H1 (cell line): ENCODE measurements at regions not wholly inside any gene's neighbourhood (a gene's known extent, or its start where the extent isn't known, plus 50 kb on each side); places are given as distances from the start of the nearest gene placed in this dataset.

Experiments used
- CTCF ChIA-PET: fragments of 300-600 bp; sonication (Branson Sonifier 250); formaldehyde crosslinking; loops from one replicate; lab custom pipeline; 2021; ENCODE audit not compliant: partially characterized antibody; lab: Charles Lee
- POLR2A ChIA-PET: fragments of 300-600 bp; sonication (Branson Sonifier 250); formaldehyde crosslinking; loops from one replicate; lab custom pipeline; 2021; ENCODE audit warnings: inconsistent platforms; ENCODE audit not compliant: partially characterized antibody; lab: Charles Lee
- DNase-seq, 2 experiments: peaks; one replicate each; pipeline versions ENCODE4 v3.0.0 to v3.0.0-alpha.2; 2010 to 2022; ENCODE audit warnings: low spot score in 2 of 2, low read depth in 1 of 2, mixed read lengths in 1 of 2
- FAIRE-seq: peaks from 2 replicates; lab custom pipeline; 2011; peaks lifted over from hg19 to GRCh38; lab: Jason Lieb, UNC
- H2AFZ ChIP-seq: 2 replicates; pipeline ENCODE4 v1.8.1; 2012; ENCODE audit warnings: low read length, inconsistent platforms
- H2AK5ac ChIP-seq: 2 replicates; pipeline ENCODE4 v1.6.1; 2013; ENCODE audit warnings: low read depth, low read length
- H2BK120ac ChIP-seq: replicated peaks from 2 replicates; pipeline ENCODE3; 2013; ENCODE audit warnings: low read depth, low read length, inconsistent platforms
- H2BK12ac ChIP-seq: 2 replicates; pipeline ENCODE4 v1.6.1; 2013; ENCODE audit warnings: low read depth, low read length
- H2BK15ac ChIP-seq: 2 replicates; pipeline ENCODE4 v1.6.1; 2013; ENCODE audit warnings: low read length
- H2BK20ac ChIP-seq: 2 replicates; pipeline ENCODE4 v1.6.1; 2013; ENCODE audit warnings: low read length
- H2BK5ac ChIP-seq: 2 replicates; pipeline ENCODE4 v1.6.1; 2013; ENCODE audit warnings: low read depth, low read length
- H3K14ac ChIP-seq: 2 replicates; pipeline ENCODE4 v1.6.1; 2013; ENCODE audit warnings: inconsistent platforms; ENCODE audit not compliant: insufficient read length
- H3K18ac ChIP-seq: 2 replicates; pipeline ENCODE4 v1.6.1; 2013; ENCODE audit warnings: low read length; ENCODE audit errors: extremely low read depth
- H3K23ac ChIP-seq: 2 replicates; pipeline ENCODE4 v1.6.1; 2013; ENCODE audit warnings: inconsistent platforms; ENCODE audit not compliant: insufficient read length
- H3K23me2 ChIP-seq: 2 replicates; pipeline ENCODE4 v1.6.1; 2013; ENCODE audit warnings: low read depth, low read length
- H3K27ac ChIP-seq: 2 replicates; pipeline ENCODE4 v1.6.1; 2011; ENCODE audit warnings: low read depth, low read length, inconsistent platforms
- H3K27me3 ChIP-seq, 4 experiments: replicated peaks in 1 of 4; 1 replicate in 1 of 4; 2 replicates in 3 of 4; pipeline versions ENCODE4 v1.6.1 to v1.8.1; 2011 to 2013; ENCODE audit warnings: low read length in 3 of 4, mild to moderate bottlenecking in 3 of 4, inconsistent platforms in 2 of 4, mixed read lengths in 2 of 4, moderate library complexity in 1 of 4; ENCODE audit not compliant: control insufficient read depth in 3 of 4, insufficient read depth in 3 of 4; ENCODE audit errors: extremely low read depth in 1 of 4
- H3K36me3 ChIP-seq, 4 experiments: 2 replicates each; pipeline versions ENCODE4 v1.6.1 to v1.8.1; 2011 to 2013; ENCODE audit warnings: mild to moderate bottlenecking in 4 of 4, low read length in 3 of 4, moderate library complexity in 2 of 4, control low read depth in 1 of 4, inconsistent platforms in 1 of 4; ENCODE audit not compliant: insufficient read depth in 4 of 4, control insufficient read depth in 2 of 4
- H3K4ac ChIP-seq: replicated peaks from 2 replicates; pipeline ENCODE3; 2013; ENCODE audit warnings: low read length, low read depth, mixed read lengths, inconsistent platforms; ENCODE audit not compliant: insufficient read length
- H3K4me1 ChIP-seq, 4 experiments: replicated peaks in 1 of 4; 1 replicate in 1 of 4; 2 replicates in 3 of 4; pipeline versions ENCODE4 v1.6.1 to v1.8.1; 2011 to 2013; ENCODE audit warnings: low read length in 3 of 4, inconsistent platforms in 2 of 4, mixed read lengths in 1 of 4; ENCODE audit not compliant: insufficient read depth in 4 of 4, control insufficient read depth in 3 of 4
- H3K4me2 ChIP-seq, 2 experiments: 2 replicates each; pipeline versions ENCODE4 v1.6.1 to v1.8.1; 2011 to 2013; ENCODE audit warnings: low read depth in 2 of 2, low read length in 2 of 2, control low read depth in 1 of 2, inconsistent platforms in 1 of 2, mild to moderate bottlenecking in 1 of 2; ENCODE audit not compliant: insufficient read depth in 1 of 2
- H3K4me3 ChIP-seq, 4 experiments: fragments of 200-600, 300-600 bp in 1 of 4; sonication (generic), shearing (Covaris generic), sonication (Bioruptor Twin) in 1 of 4; 2 replicates each; pipeline versions ENCODE4 v1.5.1 to v1.8.1; 2011 to 2016; ENCODE audit warnings: low read length in 4 of 4, low read depth in 3 of 4, control low read depth in 2 of 4, inconsistent platforms in 2 of 4, mild to moderate bottlenecking in 2 of 4, mixed read lengths in 1 of 4, moderate library complexity in 1 of 4; ENCODE audit not compliant: insufficient read depth in 2 of 4; ENCODE audit errors: extremely low read depth in 1 of 4
- H3K56ac ChIP-seq: replicated peaks from 2 replicates; pipeline ENCODE3; 2013; ENCODE audit warnings: low read depth, mild to moderate bottlenecking, mixed read lengths, low read length, inconsistent platforms; ENCODE audit not compliant: insufficient read length
- H3K79me1 ChIP-seq: 2 replicates; pipeline ENCODE4 v1.6.1; 2013; ENCODE audit warnings: low read depth, low read length, control low read depth
- H3K79me2 ChIP-seq, 2 experiments: 2 replicates each; pipeline versions ENCODE4 v1.6.1 to v1.8.1; 2012 to 2013; ENCODE audit warnings: low read length in 2 of 2, mild to moderate bottlenecking in 2 of 2, inconsistent platforms in 1 of 2; ENCODE audit not compliant: insufficient read depth in 2 of 2, control insufficient read depth in 1 of 2
- H3K9ac ChIP-seq, 4 experiments: replicated peaks in 1 of 4; 1 replicate in 1 of 4; 2 replicates in 3 of 4; pipeline versions ENCODE4 v1.6.1 to v1.8.1; 2011 to 2013; ENCODE audit warnings: low read depth in 3 of 4, low read length in 3 of 4, control low read depth in 2 of 4, mild to moderate bottlenecking in 2 of 4, moderate library complexity in 2 of 4, inconsistent platforms in 1 of 4; ENCODE audit errors: extremely low read depth in 1 of 4
- H3K9me3 ChIP-seq, 2 experiments: 2 replicates each; pipeline versions ENCODE4 v1.6.1 to v1.8.1; 2012 to 2013; ENCODE audit warnings: mild to moderate bottlenecking in 2 of 2, moderate library complexity in 2 of 2, control low read depth in 1 of 2, inconsistent platforms in 1 of 2, low read depth in 1 of 2, low read length in 1 of 2, mixed read lengths in 1 of 2; ENCODE audit not compliant: insufficient read depth in 2 of 2
- H4K20me1 ChIP-seq, 2 experiments: replicated peaks in 1 of 2; 2 replicates each; pipeline versions ENCODE3 to v1.8.1; 2011 to 2013; ENCODE audit warnings: inconsistent platforms in 2 of 2, low read length in 2 of 2, mild to moderate bottlenecking in 1 of 2; ENCODE audit not compliant: insufficient read depth in 2 of 2, control insufficient read depth in 1 of 2
- H4K5ac ChIP-seq: 2 replicates; pipeline ENCODE4 v1.6.1; 2013; ENCODE audit warnings: low read length, low read depth, mixed read lengths, inconsistent platforms; ENCODE audit not compliant: insufficient read length
- H4K8ac ChIP-seq: 2 replicates; pipeline ENCODE4 v1.8.0; 2013; ENCODE audit warnings: mild to moderate bottlenecking, moderate library complexity, low read length, inconsistent platforms; ENCODE audit not compliant: insufficient read depth; ENCODE audit errors: extremely low read depth
- H4K91ac ChIP-seq: replicated peaks from 2 replicates; pipeline ENCODE3; 2013; ENCODE audit warnings: low read length, mixed read lengths, inconsistent platforms; ENCODE audit not compliant: insufficient read length
- CTCF ChIP-seq, 3 experiments: IDR thresholded peaks; 1 replicate in 2 of 3; 2 replicates in 1 of 3; pipeline versions ENCODE4 v1.5.1 to v1.6.1; 2011; ENCODE audit warnings: low read length in 3 of 3, mild to moderate bottlenecking in 3 of 3, inconsistent platforms in 2 of 3, low read depth in 1 of 3, moderate library complexity in 1 of 3; ENCODE audit not compliant: insufficient read depth in 1 of 3; ENCODE audit errors: control extremely low read depth in 1 of 3
- RAD21 ChIP-seq, 2 experiments: IDR thresholded peaks in 1 of 2; conservative IDR thresholded peaks in 1 of 2; 2 replicates each; pipeline ENCODE4 v1.6.1; 2011; ENCODE audit warnings: low read depth in 2 of 2, low read length in 2 of 2, improper control_type of control experiment in 1 of 2, inconsistent platforms in 1 of 2, mild to moderate bottlenecking in 1 of 2, moderate library complexity in 1 of 2
- whole genome bisulfite sequencing, 2 experiments: shearing (Covaris generic) in 1 of 2; methylation state at CpG; one replicate each; pipeline versions ENCODE4 v1.1.6 to v1.1.7; 2013 to 2015; ENCODE audit warnings: low lambda C conversion rate in 2 of 2, mixed read lengths in 2 of 2, inconsistent platforms in 1 of 2, low coverage in 1 of 2, missing lambda C conversion rate in 1 of 2; ENCODE audit not compliant: insufficient replicate concordance in 2 of 2, insufficient coverage in 1 of 2, insufficient read length in 1 of 2; ENCODE audit errors: extremely low coverage in 1 of 2, missing lambda C conversion rate in 1 of 2; 5-methylcytosine and 5-hydroxymethylcytosine counted together

DNA sequence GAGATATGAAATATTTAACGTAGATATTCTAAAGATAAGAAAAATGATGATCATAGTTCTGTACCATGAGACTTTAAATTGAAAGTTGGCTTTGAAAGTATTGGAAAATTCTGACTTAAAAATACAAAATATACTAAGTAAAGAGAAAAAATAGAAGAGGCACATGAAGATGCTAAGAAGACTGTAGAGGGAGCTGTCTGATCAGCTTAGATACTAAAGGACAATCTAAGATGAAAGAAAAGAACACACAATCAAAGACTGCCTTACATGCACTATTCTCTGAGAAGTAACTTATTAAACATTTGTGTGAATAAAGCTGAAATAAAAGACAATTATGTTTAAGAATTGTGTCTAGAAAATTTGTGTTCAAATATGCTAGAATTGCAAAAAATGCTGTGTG lies 55.1 kb downstream of the RBMXL2 start:
- Histone ChIP-seq H3K4me1 (no peaks in the 10 kb centered on the region), H3K23me2 (no peaks in the 10 kb centered on the region), H3K18ac (no peak overlapping the region), H3K4me2 (no peak overlapping the region), H3K9ac (no peak overlapping the region), H3K4me3 (no peak overlapping the region), H4K20me1 (no peaks in the 10 kb centered on the region), H3K56ac (no peak overlapping the region), H3K36me3 (no peaks in the 10 kb centered on the region), H2BK12ac (no peak overlapping the region), H4K5ac (no peak overlapping the region), H2AK5ac (no peak overlapping the region), H2BK120ac (no peak overlapping the region), H2BK15ac (no peak overlapping the region), H3K27ac (no peak overlapping the region), H4K8ac (no peak overlapping the region), H3K4ac (no peak overlapping the region), H3K79me1 (no peaks in the 10 kb centered on the region), H2AFZ (no peak overlapping the region), H3K27me3 (no peaks in the 10 kb centered on the region), H2BK20ac (no peak overlapping the region), H3K23ac (no peak overlapping the region), H3K9me3 (no peaks in the 10 kb centered on the region), H3K14ac (no peak overlapping the region), H4K91ac (no peak overlapping the region), H2BK5ac (no peak overlapping the region), H3K79me2 (no peaks in the 10 kb centered on the region)
- 4% methylated on average over 1 of the region's 1 CpG; no CpG with 5 or more reads in 1 of the 2 experiments for WGBS, 2 experiments
- ChIA-PET POLR2A (no interaction called here), CTCF (interaction anchor here (0.6 to 5.9 kb wide), 30 partner anchors 10 to 513 kb away, joined by 3 to 43 read pairs (median 3); no protein-coding TSS in a partner anchor)
- DNase-seq (no peak), FAIRE-seq (no peak)
- peak; percentile 65 to 78 for TF ChIP-seq RAD21 (IDR thresholded peaks at IDR 0.05 in 1 of 2, conservative IDR thresholded peaks at IDR 0.05 in 1 of 2; ENCODE audit: low read depth in 2 of 2, low read length in 2 of 2)
- TF ChIP-seq CTCF (IDR thresholded peaks at IDR 0.05; ENCODE audit: control extremely low read depth in 1 of 3, insufficient read depth in 1 of 3, low read depth in 1 of 3, low read length in 3 of 3) = peak in 2 of 3 experiments; percentile 28 to 38; a peak in 2 of 4 replicates
